ENCODE measurements at regions not wholly inside any gene's neighbourhood (a gene's known extent, or its start where the extent isn't known, plus 50 kb on each side); places are given as distances from the start of the nearest gene placed in this dataset.
"Not testable (repeated sequence)": the region's sequence is repeated elsewhere in the genome, so short reads cannot be mapped to it uniquely, and the experiment has no call there.

- no peaks in the 10 kb centered on the region for H3K27me3 ChIP-seq
- H3K79me2 ChIP-seq: no peaks in the 10 kb centered on the region
- WGBS (ENCODE audit: low lambda C conversion rate, missing lambda C conversion rate): 18% methylated on average over 12 of the region's 12 CpGs
- H3K36me3 ChIP-seq (replicated peaks; ENCODE audit: insufficient read depth, low read depth): no peaks in the 10 kb centered on the region
- H3K4me1 ChIP-seq (ENCODE audit: insufficient read depth): peaks cover 7% of the 10 kb centered on the region
- peak overlapping the region; percentile 12 for H2AFZ ChIP-seq
- no peak overlapping the region for H3K4me3 ChIP-seq
- DNase-seq (ENCODE audit: low spot score): peak; percentile 85
- H3K27ac ChIP-seq: peak overlapping the region; percentile 67
- H3K4me2 ChIP-seq: peak overlapping the region; percentile 69
- no peaks in the 10 kb centered on the region for H3K9me3 ChIP-seq (ENCODE audit: low read depth)
- no peaks in the 10 kb centered on the region for H4K20me1 ChIP-seq (ENCODE audit: insufficient read depth, poor library complexity, severe bottlenecking)
- TF ChIP-seq CTCF (IDR thresholded peaks at IDR 0.05; ENCODE audit: poor library complexity): no peak
- TF ChIP-seq EZH2phosphoT487 (IDR thresholded peaks at IDR 0.05; ENCODE audit: low read depth, severe bottlenecking, unreplicated experiment): no peak
- TF ChIP-seq EZH2 (IDR thresholded peaks at IDR 0.05; ENCODE audit: borderline replicate concordance): no peak
- no peaks in the 10 kb centered on the region for H3K9me2 ChIP-seq (replicated peaks; ENCODE audit: insufficient read depth)
These were observed 359.4 kb downstream of the CD83 start for GRCh38 chr6:14476793-14477531.

- Histone ChIP-seq H2AFZ (no peak overlapping the region), H3K4me2 (no peak overlapping the region), H3K9me3 (ENCODE audit: low read depth) (no peaks in the 10 kb centered on the region), H3K27me3 (no peaks in the 10 kb centered on the region), H3K27ac (peak overlapping the region; percentile 67), H3K9me2 (replicated peaks; ENCODE audit: insufficient read depth) (no peaks in the 10 kb centered on the region), H3K4me3 (no peak overlapping the region), H4K20me1 (ENCODE audit: insufficient read depth, poor library complexity, severe bottlenecking) (no peaks in the 10 kb centered on the region), H3K36me3 (replicated peaks; ENCODE audit: insufficient read depth, low read depth) (no peaks in the 10 kb centered on the region), H3K79me2 (no peaks in the 10 kb centered on the region), H3K4me1 (ENCODE audit: insufficient read depth) (peaks cover 7% of the 10 kb centered on the region)
- WGBS (ENCODE audit: low lambda C conversion rate, missing lambda C conversion rate): 68% methylated on average over 7 of the region's 7 CpGs
- DNase-seq (ENCODE audit: low spot score): no peak
- TF ChIP-seq CTCF (IDR thresholded peaks at IDR 0.05; ENCODE audit: poor library complexity): no peak
- no peak for TF ChIP-seq EZH2phosphoT487 (IDR thresholded peaks at IDR 0.05; ENCODE audit: low read depth, severe bottlenecking, unreplicated experiment)
- TF ChIP-seq EZH2 (IDR thresholded peaks at IDR 0.05; ENCODE audit: borderline replicate concordance): no peak
These were observed 360.0 kb downstream of the CD83 start for GRCh38 chr6:14477559-14477958.

- H3K4me1 ChIP-seq (ENCODE audit: insufficient read depth): peaks cover 7% of the 10 kb centered on the region
- DNase-seq (ENCODE audit: low spot score): no peak
- H3K27me3 ChIP-seq: no peaks in the 10 kb centered on the region
- no peaks in the 10 kb centered on the region for H4K20me1 ChIP-seq (ENCODE audit: insufficient read depth, poor library complexity, severe bottlenecking)
- H2AFZ ChIP-seq: no peak overlapping the region
- H3K27ac ChIP-seq: no peak overlapping the region
- H3K9me3 ChIP-seq (ENCODE audit: low read depth): no peaks in the 10 kb centered on the region
- TF ChIP-seq CTCF (IDR thresholded peaks at IDR 0.05; ENCODE audit: poor library complexity) (no peak), EZH2 (IDR thresholded peaks at IDR 0.05; ENCODE audit: borderline replicate concordance) (no peak), EZH2phosphoT487 (IDR thresholded peaks at IDR 0.05; ENCODE audit: low read depth, severe bottlenecking, unreplicated experiment) (no peak)
- no peaks in the 10 kb centered on the region for H3K79me2 ChIP-seq
- H3K36me3 ChIP-seq (replicated peaks; ENCODE audit: insufficient read depth, low read depth): no peaks in the 10 kb centered on the region
- 82% methylated on average over 10 of the region's 10 CpGs for WGBS (ENCODE audit: low lambda C conversion rate, missing lambda C conversion rate)
- no peak overlapping the region for H3K4me2 ChIP-seq
- H3K4me3 ChIP-seq: no peak overlapping the region
- no peaks in the 10 kb centered on the region for H3K9me2 ChIP-seq (replicated peaks; ENCODE audit: insufficient read depth)
These were observed 361.0 kb downstream of the CD83 start for GRCh38 chr6:14478381-14479225.

GRCh38 chr6:14481946-14482345 is 364.4 kb downstream of the CD83 start:
- H3K27ac ChIP-seq; H4K20me1 ChIP-seq (ENCODE audit: insufficient read depth, poor library complexity, severe bottlenecking); H3K4me3 ChIP-seq; H3K79me2 ChIP-seq; H3K9me3 ChIP-seq (ENCODE audit: low read depth); DNase-seq (ENCODE audit: low spot score); H3K4me2 ChIP-seq; H3K9me2 ChIP-seq (replicated peaks; ENCODE audit: insufficient read depth); H3K4me1 ChIP-seq (ENCODE audit: insufficient read depth); H3K36me3 ChIP-seq (replicated peaks; ENCODE audit: insufficient read depth, low read depth); H3K27me3 ChIP-seq; H2AFZ ChIP-seq: not testable (repeated sequence)
- WGBS (ENCODE audit: low lambda C conversion rate, missing lambda C conversion rate): no CpG with 5 or more reads among the region's 1 CpG
